Neural crest cell (in vitro differentiated cells): ENCODE measurements at regions not wholly inside any gene's neighbourhood (a gene's known extent, or its start where the extent isn't known, plus 50 kb on each side); places are given as distances from the start of the nearest gene placed in this dataset.

Experiments
- DNase-seq: peaks from one replicate; pipeline ENCODE4 v3.0.0; 2021; ENCODE audit warnings: low read depth, mixed read lengths, low spot score
- H3K27ac Mint-ChIP-seq: one replicate; pipeline ENCODE4 v1.8.0; 2021; ENCODE audit warnings: mild to moderate bottlenecking, mixed read lengths; ENCODE audit not compliant: unreplicated experiment
- H3K27me3 Mint-ChIP-seq: 2 replicates; pipeline ENCODE4 v1.8.0; 2021; ENCODE audit warnings: low read depth, mild to moderate bottlenecking, mixed read lengths
- H3K36me3 Mint-ChIP-seq: 2 replicates; pipeline ENCODE4 v1.8.0; 2021; ENCODE audit warnings: low read depth, mild to moderate bottlenecking, mixed read lengths
- H3K4me1 Mint-ChIP-seq: 2 replicates; pipeline ENCODE4 v1.8.0; 2021; ENCODE audit warnings: mixed read lengths
- H3K4me3 Mint-ChIP-seq: one replicate; pipeline ENCODE4 v1.8.0; 2021; ENCODE audit warnings: mild to moderate bottlenecking, mixed read lengths
- H3K9me3 Mint-ChIP-seq: 2 replicates; pipeline ENCODE4 v1.8.0; 2021; ENCODE audit warnings: mixed read lengths
- CTCF ChIP-seq: fragments of 200-600 bp; sonication (generic); conservative IDR thresholded peaks from 2 replicates; pipeline ENCODE4 v1.5.0; 2021; ENCODE audit warnings: antibody characterized with exemption, mild to moderate bottlenecking

GRCh38 chr9:89805571-89806292, 200.9 kb downstream of the GADD45G start:
- Mint-ChIP-seq H3K4me1 (peaks cover 7% of the 10 kb centered on the region), H3K9me3 (no peaks in the 10 kb centered on the region), H3K27ac (no peak overlapping the region), H3K36me3 (no peaks in the 10 kb centered on the region), H3K4me3 (no peak overlapping the region), H3K27me3 (peaks cover 7% of the 10 kb centered on the region)
- no peak for TF ChIP-seq CTCF
- no peak for DNase-seq

- TF ChIP-seq CTCF = no peak
- Mint-ChIP-seq H3K4me3 (no peak overlapping the region), H3K27ac (no peak overlapping the region), H3K4me1 (peaks cover 7% of the 10 kb centered on the region), H3K36me3 (no peaks in the 10 kb centered on the region), H3K9me3 (no peaks in the 10 kb centered on the region), H3K27me3 (peaks cover 7% of the 10 kb centered on the region)
- DNase-seq = no peak
Measured at GRCh38 chr9:89806371-89807100, 201.7 kb downstream of the GADD45G start.

- no peak for DNase-seq
- Mint-ChIP-seq H3K4me3 (no peak overlapping the region), H3K9me3 (no peaks in the 10 kb centered on the region), H3K36me3 (no peaks in the 10 kb centered on the region), H3K27ac (no peak overlapping the region), H3K4me1 (peaks cover 7% of the 10 kb centered on the region), H3K27me3 (peaks cover 4% of the 10 kb centered on the region)
- no peak for TF ChIP-seq CTCF
Measured at GRCh38 chr9:89807101-89807395, 202.2 kb downstream of the GADD45G start.

GRCh38 chr9:89807682-89808075, 202.9 kb downstream of the GADD45G start:
- Mint-ChIP-seq H3K36me3 (no peaks in the 10 kb centered on the region), H3K9me3 (no peaks in the 10 kb centered on the region), H3K4me3 (no peak overlapping the region), H3K27me3 (no peaks in the 10 kb centered on the region), H3K27ac (no peak overlapping the region), H3K4me1 (peaks cover 7% of the 10 kb centered on the region)
- no peak for DNase-seq
- TF ChIP-seq CTCF = no peak

- no peaks in the 10 kb centered on the region for H3K36me3 Mint-ChIP-seq
- no peaks in the 10 kb centered on the region for H3K9me3 Mint-ChIP-seq
- no peaks in the 10 kb centered on the region for H3K27me3 Mint-ChIP-seq
- DNase-seq = no peak
- no peak overlapping the region for H3K4me3 Mint-ChIP-seq
- peak; percentile 51 for TF ChIP-seq CTCF
- peaks cover 7% of the 10 kb centered on the region for H3K4me1 Mint-ChIP-seq
- no peak overlapping the region for H3K27ac Mint-ChIP-seq
Measured at GRCh38 chr9:89808076-89808755, 203.4 kb downstream of the GADD45G start.
